ENCODE measurements at regions not wholly inside any gene's neighbourhood (a gene's known extent, or its start where the extent isn't known, plus 50 kb on each side); places are given as distances from the start of the nearest gene placed in this dataset.

DNA sequence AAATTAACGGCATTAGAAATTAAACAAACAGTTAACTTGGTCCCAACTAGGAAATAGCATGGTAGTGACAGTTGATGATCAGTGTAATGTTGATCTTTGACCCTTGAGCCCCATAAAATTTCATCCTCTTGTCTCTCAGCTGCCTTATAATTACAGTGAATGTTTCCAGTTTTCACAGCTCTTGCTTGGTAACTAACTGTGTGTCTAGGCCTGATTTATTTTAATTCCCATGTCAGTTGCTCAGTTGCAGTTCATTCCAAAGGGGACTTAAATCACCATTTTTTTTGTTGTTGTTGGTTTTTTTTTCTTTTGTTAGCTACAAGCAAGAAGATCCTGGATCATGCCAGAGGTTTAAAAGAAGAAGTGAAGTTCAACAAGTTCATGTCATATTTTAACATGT lies 1883.7 kb upstream of the FLRT2 start:
- no peak for TF ChIP-seq CTCF (IDR thresholded peaks at IDR 0.05)
- no peak for TF ChIP-seq POLR2A (IDR thresholded peaks at IDR 0.05)
